Panc1 (cell line): ENCODE measurements at regions not wholly inside any gene's neighbourhood (a gene's known extent, or its start where the extent isn't known, plus 50 kb on each side); places are given as distances from the start of the nearest gene placed in this dataset.

Experiments
- ATAC-seq: fragments of 200-7000 bp; cut with Tn5 transposase; 2 replicates; pipeline ENCODE4 v1.9.1; 2020; ENCODE audit warnings: mild to moderate bottlenecking, moderate library complexity
- BruUV-seq: library from RNA; stranded (reverse); fragments of 400-500 nt; replicated peaks from 2 replicates; lab custom pipeline; 2021; lab: Mats Ljungman, UMichigan
- CTCF ChIA-PET: fragments of 300-600 bp; sonication (Branson Sonifier 250); formaldehyde crosslinking; loops from one replicate; lab custom pipeline; 2022; ENCODE audit warnings: antibody characterized with exemption; lab: Charles Lee
- POLR2A ChIA-PET: fragments of 300-600 bp; sonication (Branson Sonifier 250); formaldehyde crosslinking; loops from one replicate; lab custom pipeline; 2022; ENCODE audit warnings: antibody characterized with exemption; lab: Charles Lee
- DNase-seq: peaks from one replicate; pipeline ENCODE4 v3.0.0-alpha.2; 2010; ENCODE audit warnings: low read depth, low spot score
- H3K27ac ChIP-seq: 2 replicates; pipeline ENCODE4 v1.5.1; 2011; ENCODE audit warnings: mild to moderate bottlenecking, low read length, inconsistent platforms
- H3K27me3 ChIP-seq: fragments of 200-500 bp; sonication (Bioruptor generic); 2 replicates; pipeline ENCODE4 v1.6.0; 2014; ENCODE audit warnings: low read length, inconsistent platforms; ENCODE audit not compliant: control insufficient read depth, insufficient read depth
- H3K36me3 ChIP-seq: fragments of 200-500 bp; sonication (Bioruptor generic); 2 replicates; pipeline ENCODE4 v1.5.1; 2014; ENCODE audit warnings: inconsistent platforms, mild to moderate bottlenecking, low read length, moderate library complexity; ENCODE audit not compliant: control insufficient read depth, insufficient read depth
- H3K4me1 ChIP-seq: 2 replicates; pipeline ENCODE4 v1.5.1; 2011; ENCODE audit warnings: inconsistent platforms, mild to moderate bottlenecking, low read length, moderate library complexity; ENCODE audit not compliant: control insufficient read depth, insufficient read depth
- H3K4me3 ChIP-seq, 2 experiments: 2 replicates each; pipeline ENCODE4 v1.5.1; 2011 to 2012; ENCODE audit warnings: low read depth in 2 of 2, low read length in 2 of 2, mild to moderate bottlenecking in 2 of 2, inconsistent platforms in 1 of 2, moderate library complexity in 1 of 2
- H3K9me3 ChIP-seq: fragments of 200-500 bp; sonication (Bioruptor generic); 2 replicates; pipeline ENCODE4 v1.5.1; 2014; ENCODE audit warnings: low read depth, mild to moderate bottlenecking, inconsistent platforms, low read length, moderate library complexity; ENCODE audit not compliant: control insufficient read depth, insufficient read depth
- POLR2AphosphoS5 ChIP-seq: IDR thresholded peaks from 2 replicates; pipeline ENCODE4 v1.6.1; 2012; ENCODE audit warnings: mild to moderate bottlenecking, low read depth, low read length, moderate library complexity
- SIN3A ChIP-seq: IDR thresholded peaks from 2 replicates; pipeline ENCODE4 v1.6.1; 2012; ENCODE audit warnings: low read depth, mild to moderate bottlenecking, low read length, moderate library complexity, borderline replicate concordance; ENCODE audit not compliant: insufficient read depth
- TCF7L2 ChIP-seq: IDR thresholded peaks from 2 replicates; pipeline ENCODE4 v1.6.1; 2011; ENCODE audit warnings: mild to moderate bottlenecking, low read depth, low read length, inconsistent platforms
- in situ Hi-C: cut with HindIII; loops from 2 replicates; pipeline ENCODE4 v1.10.0; 2016; ENCODE audit warnings: low sequenced_read_pairs, low pct_unique_long_range_greater_than_20kb
- intact Hi-C: fragments of 100-400 bp; cut with micrococcal nuclease; formaldehyde crosslinking; loops from one replicate; pipeline ENCODE4 v1.10.0; 2022; ENCODE audit not compliant: unreplicated experiment
- TF ChIP-seq, protein P1 (sequence below): fragments of 450-650 bp; IDR thresholded peaks from 2 replicates; pipeline ENCODE4 v1.5.1; 2017; ENCODE audit warnings: mild to moderate bottlenecking
- TF ChIP-seq, protein P2 (sequence below), 2 experiments: IDR thresholded peaks; 2 replicates each; pipeline ENCODE4 v1.6.1; 2011 to 2012; ENCODE audit warnings: low read depth in 2 of 2, control low read depth in 1 of 2, low read length in 1 of 2, mild to moderate bottlenecking in 1 of 2, moderate library complexity in 1 of 2; ENCODE audit not compliant: insufficient read depth in 1 of 2

DNA sequence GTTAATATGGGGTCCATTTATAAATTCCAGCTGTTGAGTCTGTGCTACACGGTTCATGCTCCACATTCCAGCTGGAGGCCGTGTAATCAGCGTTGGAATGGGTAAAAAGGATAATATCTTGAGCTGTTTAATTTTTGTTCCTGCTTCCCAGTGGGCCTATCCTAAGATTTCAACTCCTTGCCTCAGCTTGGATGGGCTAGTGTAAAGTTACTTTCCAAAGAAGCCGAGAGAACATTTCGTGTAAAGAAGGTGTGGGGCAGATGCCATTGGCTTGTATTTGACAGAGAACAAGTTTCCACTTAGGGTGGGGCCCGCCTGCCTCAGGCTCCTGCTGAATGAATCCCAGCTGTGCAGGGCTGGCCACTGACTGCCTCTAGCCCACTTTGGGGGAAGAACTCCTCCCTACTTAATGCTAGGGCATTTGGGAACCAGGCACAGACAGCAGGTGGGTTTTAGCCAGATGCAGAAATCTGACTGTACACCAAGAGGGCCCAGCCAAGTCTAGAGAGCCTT lies 125.9 kb upstream of the LYZL2 start:
- Histone ChIP-seq H3K27ac (no peak overlapping the region), H3K9me3 (no peaks in the 10 kb centered on the region), H3K27me3 (no peaks in the 10 kb centered on the region), H3K4me1 (no peaks in the 10 kb centered on the region), H3K4me3 (no peak overlapping the region), H3K36me3 (no peaks in the 10 kb centered on the region)
- DNase-seq (no peak), ATAC-seq (no peak)
- no TSS peak for BruUV-seq
- no peak for TF ChIP-seq SIN3A
- TF ChIP-seq TCF7L2: no peak
- TF ChIP-seq, protein P1, sequence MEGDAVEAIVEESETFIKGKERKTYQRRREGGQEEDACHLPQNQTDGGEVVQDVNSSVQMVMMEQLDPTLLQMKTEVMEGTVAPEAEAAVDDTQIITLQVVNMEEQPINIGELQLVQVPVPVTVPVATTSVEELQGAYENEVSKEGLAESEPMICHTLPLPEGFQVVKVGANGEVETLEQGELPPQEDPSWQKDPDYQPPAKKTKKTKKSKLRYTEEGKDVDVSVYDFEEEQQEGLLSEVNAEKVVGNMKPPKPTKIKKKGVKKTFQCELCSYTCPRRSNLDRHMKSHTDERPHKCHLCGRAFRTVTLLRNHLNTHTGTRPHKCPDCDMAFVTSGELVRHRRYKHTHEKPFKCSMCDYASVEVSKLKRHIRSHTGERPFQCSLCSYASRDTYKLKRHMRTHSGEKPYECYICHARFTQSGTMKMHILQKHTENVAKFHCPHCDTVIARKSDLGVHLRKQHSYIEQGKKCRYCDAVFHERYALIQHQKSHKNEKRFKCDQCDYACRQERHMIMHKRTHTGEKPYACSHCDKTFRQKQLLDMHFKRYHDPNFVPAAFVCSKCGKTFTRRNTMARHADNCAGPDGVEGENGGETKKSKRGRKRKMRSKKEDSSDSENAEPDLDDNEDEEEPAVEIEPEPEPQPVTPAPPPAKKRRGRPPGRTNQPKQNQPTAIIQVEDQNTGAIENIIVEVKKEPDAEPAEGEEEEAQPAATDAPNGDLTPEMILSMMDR: no peak
- no peak for TF ChIP-seq POLR2AphosphoS5
- TF ChIP-seq, protein P2, sequence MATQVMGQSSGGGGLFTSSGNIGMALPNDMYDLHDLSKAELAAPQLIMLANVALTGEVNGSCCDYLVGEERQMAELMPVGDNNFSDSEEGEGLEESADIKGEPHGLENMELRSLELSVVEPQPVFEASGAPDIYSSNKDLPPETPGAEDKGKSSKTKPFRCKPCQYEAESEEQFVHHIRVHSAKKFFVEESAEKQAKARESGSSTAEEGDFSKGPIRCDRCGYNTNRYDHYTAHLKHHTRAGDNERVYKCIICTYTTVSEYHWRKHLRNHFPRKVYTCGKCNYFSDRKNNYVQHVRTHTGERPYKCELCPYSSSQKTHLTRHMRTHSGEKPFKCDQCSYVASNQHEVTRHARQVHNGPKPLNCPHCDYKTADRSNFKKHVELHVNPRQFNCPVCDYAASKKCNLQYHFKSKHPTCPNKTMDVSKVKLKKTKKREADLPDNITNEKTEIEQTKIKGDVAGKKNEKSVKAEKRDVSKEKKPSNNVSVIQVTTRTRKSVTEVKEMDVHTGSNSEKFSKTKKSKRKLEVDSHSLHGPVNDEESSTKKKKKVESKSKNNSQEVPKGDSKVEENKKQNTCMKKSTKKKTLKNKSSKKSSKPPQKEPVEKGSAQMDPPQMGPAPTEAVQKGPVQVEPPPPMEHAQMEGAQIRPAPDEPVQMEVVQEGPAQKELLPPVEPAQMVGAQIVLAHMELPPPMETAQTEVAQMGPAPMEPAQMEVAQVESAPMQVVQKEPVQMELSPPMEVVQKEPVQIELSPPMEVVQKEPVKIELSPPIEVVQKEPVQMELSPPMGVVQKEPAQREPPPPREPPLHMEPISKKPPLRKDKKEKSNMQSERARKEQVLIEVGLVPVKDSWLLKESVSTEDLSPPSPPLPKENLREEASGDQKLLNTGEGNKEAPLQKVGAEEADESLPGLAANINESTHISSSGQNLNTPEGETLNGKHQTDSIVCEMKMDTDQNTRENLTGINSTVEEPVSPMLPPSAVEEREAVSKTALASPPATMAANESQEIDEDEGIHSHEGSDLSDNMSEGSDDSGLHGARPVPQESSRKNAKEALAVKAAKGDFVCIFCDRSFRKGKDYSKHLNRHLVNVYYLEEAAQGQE (IDR thresholded peaks at IDR 0.05; ENCODE audit: insufficient read depth in 1 of 2, low read depth in 2 of 2, low read length in 1 of 2): no peak
- in situ Hi-C loops (no loop called here), intact Hi-C loops (no loop called here)
- ChIA-PET CTCF (no interaction called here), POLR2A (no interaction called here)

DNA sequence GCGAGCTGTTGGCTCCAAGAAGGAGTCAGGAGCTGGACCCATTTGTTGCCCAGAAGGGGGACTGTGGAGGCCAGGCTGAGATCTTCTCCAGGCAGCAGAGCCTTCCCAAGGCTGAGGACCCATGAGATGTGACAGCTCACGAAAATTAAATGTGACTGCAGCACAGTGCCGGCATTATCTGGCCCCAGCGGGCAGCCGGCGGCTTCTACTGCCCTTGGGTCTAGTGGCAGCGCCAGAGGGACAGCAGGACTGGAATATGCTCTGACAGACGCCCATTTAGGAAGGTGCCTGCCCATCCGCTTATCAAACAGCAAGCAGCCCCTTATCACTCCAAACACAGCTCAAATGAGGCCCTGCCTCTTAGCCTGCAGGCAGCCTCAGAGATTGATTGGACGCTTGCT lies 122.9 kb upstream of the LYZL2 start:
- ChIA-PET POLR2A (no interaction called here), CTCF (no interaction called here)
- Histone ChIP-seq H3K9me3 (no peaks in the 10 kb centered on the region), H3K4me1 (no peaks in the 10 kb centered on the region), H3K27me3 (no peaks in the 10 kb centered on the region), H3K27ac (no peak overlapping the region), H3K4me3 (no peak overlapping the region), H3K36me3 (no peaks in the 10 kb centered on the region)
- no peak for TF ChIP-seq POLR2AphosphoS5
- no peak for TF ChIP-seq TCF7L2
- TF ChIP-seq, protein P1: no peak
- no peak for TF ChIP-seq SIN3A
- in situ Hi-C loops: no loop called here
- BruUV-seq: no TSS peak
- DNase-seq: no peak
- ATAC-seq: no peak
- intact Hi-C loops: no loop called here
